Muscle of leg (tissue), 3 donors: ENCODE measurements at regions not wholly inside any gene's neighbourhood (a gene's known extent, or its start where the extent isn't known, plus 50 kb on each side); places are given as distances from the start of the nearest gene placed in this dataset.

Experiments used
- DNase-seq: peaks from one replicate; pipeline ENCODE4 v3.0.0; 2013
- H3K27ac ChIP-seq: one replicate; pipeline ENCODE4 v1.5.1; 2013; ENCODE audit warnings: mild to moderate bottlenecking, low read length, control low read depth
- H3K27me3 ChIP-seq: one replicate; pipeline ENCODE4 v1.6.1; 2013; ENCODE audit warnings: low read length; ENCODE audit not compliant: control insufficient read depth, insufficient read depth
- H3K36me3 ChIP-seq: one replicate; pipeline ENCODE4 v1.6.1; 2013; ENCODE audit warnings: low read length; ENCODE audit not compliant: control insufficient read depth, insufficient read depth
- H3K4me1 ChIP-seq: one replicate; pipeline ENCODE4 v1.6.1; 2013; ENCODE audit warnings: low read length; ENCODE audit not compliant: control insufficient read depth, insufficient read depth
- H3K4me3 ChIP-seq: one replicate; pipeline ENCODE4 v1.5.1; 2013; ENCODE audit warnings: low read length, control low read depth
- H3K9me3 ChIP-seq: replicated peaks from 2 replicates; pipeline ENCODE4 v1.6.1; 2013; ENCODE audit warnings: low read depth, low read length; ENCODE audit not compliant: control insufficient read depth
- WGBS: methylation state at CpG from one replicate; pipeline ENCODE4 v1.1.5; 2013; ENCODE audit warnings: missing lambda C conversion rate; ENCODE audit not compliant: insufficient coverage; 5-methylcytosine and 5-hydroxymethylcytosine counted together

DNA sequence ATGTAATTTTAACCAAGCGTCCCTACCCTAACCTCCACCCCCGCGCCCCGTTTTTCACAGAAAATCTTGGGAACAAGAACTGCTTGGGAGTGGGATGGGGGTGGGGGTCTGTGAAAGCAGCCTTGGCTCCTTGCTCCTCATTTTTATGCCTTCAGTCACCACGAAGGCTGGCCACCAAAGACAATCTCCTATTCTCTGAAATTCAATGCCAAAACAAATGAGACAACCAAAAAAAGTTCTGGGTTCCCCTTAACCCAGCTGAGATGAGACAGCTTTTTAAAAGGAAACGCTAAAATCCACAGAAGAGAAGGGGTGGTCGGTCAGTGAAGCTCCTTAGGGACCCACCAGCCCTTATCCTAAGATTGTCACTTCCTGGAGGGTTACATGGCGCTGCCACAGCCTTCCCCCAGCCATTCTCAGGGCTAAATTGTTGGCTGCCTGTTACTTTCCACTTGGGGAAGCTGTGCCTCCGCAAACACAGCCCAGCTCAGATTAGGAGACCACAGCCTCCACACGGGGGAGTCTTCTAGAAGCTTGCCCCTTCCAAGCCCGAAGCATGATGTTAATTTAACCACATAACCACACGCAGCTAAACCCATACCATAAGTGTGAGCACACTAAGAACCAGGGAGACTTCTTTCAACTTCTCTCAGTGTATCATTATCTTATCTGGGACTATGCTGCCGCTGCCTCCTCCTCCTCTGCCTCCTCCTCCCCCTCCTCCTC, 136.3 kb downstream of the FOXD1 start:
- Histone ChIP-seq H3K36me3 (no peaks in the 10 kb centered on the region), H3K4me3 (no peak overlapping the region), H3K27ac (no peak overlapping the region), H3K9me3 (no peaks in the 10 kb centered on the region), H3K4me1 (peaks cover 15% of the 10 kb centered on the region), H3K27me3 (peaks cover 62% of the 10 kb centered on the region)
- WGBS = 14% methylated on average over 8 of the region's 13 CpGs
- DNase-seq = peak; percentile 74

DNA sequence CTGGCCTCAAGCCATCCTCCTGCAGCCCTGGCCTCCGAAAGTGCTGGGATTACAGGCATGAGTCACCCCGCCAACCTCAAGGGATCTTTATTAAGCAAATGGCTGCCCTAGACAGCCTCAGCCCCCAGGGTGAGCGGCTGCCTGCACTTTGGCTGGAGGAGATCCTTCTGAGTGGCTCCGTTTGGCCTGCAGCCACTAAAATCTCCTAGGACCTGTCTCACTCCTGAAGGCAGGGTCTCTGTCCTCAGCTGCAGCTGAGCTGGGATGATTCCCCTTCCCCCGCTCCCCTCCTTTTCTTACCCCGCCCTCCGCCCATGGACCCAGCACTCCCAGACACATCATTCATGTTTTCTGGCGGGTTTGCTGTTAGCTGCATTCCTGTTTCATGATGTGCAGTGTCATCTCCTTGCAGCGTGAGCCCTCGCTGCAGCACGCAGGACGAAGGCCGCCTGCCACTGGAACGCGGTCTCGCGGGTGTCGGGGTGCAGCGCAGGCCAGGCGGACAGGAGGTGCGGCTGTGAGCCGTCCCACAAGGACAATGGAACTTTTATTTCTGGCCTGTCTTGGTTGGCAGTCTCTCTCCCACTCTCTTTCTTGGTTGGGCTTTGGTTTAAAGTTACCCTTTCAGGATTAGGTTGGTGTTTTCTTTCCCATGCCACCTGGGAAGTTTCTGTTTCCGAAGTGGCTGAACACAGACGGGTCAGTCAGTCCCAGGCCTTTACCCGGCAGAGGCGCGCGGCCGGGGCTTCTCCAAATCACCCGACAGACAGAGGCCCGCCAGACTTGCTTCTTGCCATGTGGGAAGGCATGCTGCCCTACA, 137.1 kb downstream of the FOXD1 start:
- Histone ChIP-seq H3K27me3 (peaks cover 65% of the 10 kb centered on the region), H3K9me3 (no peaks in the 10 kb centered on the region), H3K4me3 (no peak overlapping the region), H3K36me3 (no peaks in the 10 kb centered on the region), H3K4me1 (peaks cover 15% of the 10 kb centered on the region), H3K27ac (no peak overlapping the region)
- WGBS = 4% methylated on average over 22 of the region's 31 CpGs
- peak; percentile 82 for DNase-seq

DNA sequence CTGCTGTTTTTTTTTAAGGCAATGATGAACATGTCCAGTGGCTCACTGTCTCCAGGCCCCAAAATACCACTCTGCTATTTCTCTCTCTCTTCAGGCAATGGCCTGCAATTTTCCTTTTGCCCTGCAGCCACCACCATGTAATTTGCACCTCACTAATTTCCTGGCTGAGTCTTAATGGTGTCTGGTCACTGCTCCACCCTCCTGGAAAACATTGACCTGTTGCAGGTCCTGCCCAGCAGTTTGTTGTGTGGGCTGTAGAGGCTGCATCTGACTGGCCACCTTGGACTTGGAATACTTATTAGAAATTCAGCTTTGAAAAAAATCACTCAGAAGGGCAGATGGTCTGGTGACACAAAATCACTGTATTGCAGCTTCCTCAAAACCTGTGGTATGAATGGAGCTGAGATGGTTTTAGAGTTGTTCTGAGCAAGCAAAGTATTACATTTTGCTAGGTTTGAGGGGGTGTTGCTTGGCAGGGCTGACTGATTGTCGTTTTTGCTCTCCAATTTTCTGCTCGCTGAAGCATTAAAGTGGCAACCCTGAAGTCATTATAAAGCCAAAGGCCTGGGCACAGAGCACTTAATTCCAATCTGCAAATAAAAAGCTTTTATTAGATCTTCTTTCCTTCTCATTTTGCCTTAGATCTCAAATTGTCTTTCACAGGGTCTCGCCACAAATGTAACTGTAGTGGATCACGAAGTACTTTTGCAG, 134.8 kb downstream of the TMEM174 start:
- Histone ChIP-seq H3K27me3 (peaks cover 89% of the 10 kb centered on the region), H3K4me3 (no peak overlapping the region), H3K36me3 (no peaks in the 10 kb centered on the region), H3K9me3 (no peaks in the 10 kb centered on the region), H3K27ac (no peak overlapping the region), H3K4me1 (peaks cover 23% of the 10 kb centered on the region)
- WGBS = no CpG with 5 or more reads among the region's 4 CpGs
- no peak for DNase-seq

DNA sequence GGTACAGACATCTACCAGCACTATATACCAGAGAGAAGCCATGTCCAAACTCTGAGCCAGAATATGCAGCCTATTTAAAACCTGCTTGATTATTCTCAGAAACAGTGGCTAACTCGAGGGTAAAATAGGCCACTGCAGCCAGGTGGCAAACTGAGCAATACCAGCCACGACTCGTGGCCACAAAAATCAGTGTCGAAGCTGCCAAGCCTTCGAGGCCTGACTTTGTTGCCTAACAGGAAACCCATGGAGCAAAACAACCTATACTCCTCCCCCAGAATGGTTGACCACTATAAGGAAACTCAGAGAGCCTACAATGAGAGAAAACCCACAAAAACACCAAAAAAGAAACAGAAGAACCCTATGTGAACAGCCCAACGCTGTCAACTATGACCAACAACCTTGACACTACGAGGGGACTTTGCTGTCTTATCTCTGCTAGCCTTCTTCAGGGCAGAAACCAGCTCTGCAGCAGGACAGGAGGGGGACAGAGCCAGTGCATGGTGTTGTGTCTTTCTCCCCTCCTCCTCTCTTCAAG, 133.8 kb downstream of the TMEM174 start:
- H3K4me1 ChIP-seq = peaks cover 18% of the 10 kb centered on the region
- WGBS = 85% methylated on average over 6 of the region's 7 CpGs

DNA sequence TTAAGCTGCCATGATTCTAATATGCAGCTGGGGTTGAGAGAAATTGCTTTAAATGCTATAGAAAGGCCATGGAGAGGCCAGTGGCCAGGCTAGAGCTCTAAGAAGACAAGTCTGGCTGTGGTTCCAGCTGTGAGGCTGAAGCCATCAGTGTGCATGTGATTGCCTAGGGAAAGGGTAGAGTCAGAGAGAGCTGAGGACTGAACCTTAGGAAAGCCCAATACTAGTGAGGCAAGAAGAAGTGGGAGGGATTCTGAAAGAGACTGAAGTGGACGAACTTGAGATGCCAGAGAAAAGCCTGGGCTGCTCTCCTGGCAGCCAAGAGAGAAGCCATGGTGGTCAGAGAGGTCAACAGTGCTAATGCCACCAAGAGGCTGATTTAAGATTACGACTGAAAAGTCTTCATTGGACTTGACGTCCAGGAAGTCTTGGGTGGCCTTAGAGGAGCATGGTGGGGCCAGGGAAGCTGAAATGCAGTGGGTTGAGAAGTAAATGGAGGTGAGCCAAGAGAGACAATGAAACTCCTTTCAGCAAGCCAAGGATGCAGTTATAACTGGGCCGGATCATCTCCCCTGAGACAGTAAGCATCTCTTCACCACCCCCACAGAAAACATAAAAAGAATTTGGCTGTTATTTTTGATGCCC, 133.2 kb downstream of the TMEM174 start:
- Histone ChIP-seq H3K9me3 (no peaks in the 10 kb centered on the region), H3K4me3 (no peak overlapping the region), H3K4me1 (peaks cover 13% of the 10 kb centered on the region), H3K36me3 (no peaks in the 10 kb centered on the region), H3K27ac (no peak overlapping the region), H3K27me3 (peaks cover 89% of the 10 kb centered on the region)
- 54% methylated on average over 1 of the region's 4 CpGs for WGBS
- DNase-seq = no peak

More for the DNA sequence above, 133.8 kb downstream of the TMEM174 start:
- Histone ChIP-seq H3K27ac (no peak overlapping the region), H3K27me3 (peaks cover 89% of the 10 kb centered on the region), H3K4me3 (no peak overlapping the region), H3K9me3 (no peaks in the 10 kb centered on the region), H3K36me3 (no peaks in the 10 kb centered on the region)
- DNase-seq = no peak

DNA sequence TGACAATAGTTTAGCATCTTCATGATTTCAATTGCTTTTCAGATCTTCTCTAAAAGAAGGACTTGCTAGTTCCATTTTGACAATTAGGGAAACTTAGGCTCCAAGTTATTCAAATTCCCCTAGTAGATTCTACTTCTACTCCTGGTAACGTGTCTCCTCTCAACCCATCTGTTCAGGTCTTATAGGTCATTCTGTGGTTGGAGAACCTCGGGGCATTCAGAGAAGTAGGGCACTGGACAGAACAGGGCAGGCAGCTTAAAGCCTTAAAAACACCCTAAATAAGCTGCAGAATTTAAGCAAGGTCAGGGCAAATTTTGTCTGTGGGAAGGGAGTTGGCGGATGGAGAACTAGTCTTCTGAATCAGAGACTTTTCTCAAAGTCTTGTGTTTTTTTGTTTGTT, 132.4 kb downstream of the TMEM174 start:
- H3K27me3 ChIP-seq = peaks cover 89% of the 10 kb centered on the region
- DNase-seq = no peak
- no peak overlapping the region for H3K4me3 ChIP-seq
- no peaks in the 10 kb centered on the region for H3K36me3 ChIP-seq
- H3K27ac ChIP-seq = no peak overlapping the region
- H3K4me1 ChIP-seq = peaks cover 10% of the 10 kb centered on the region
- H3K9me3 ChIP-seq = no peaks in the 10 kb centered on the region
- WGBS = 100% methylated on average over 1 of the region's 3 CpGs

DNA sequence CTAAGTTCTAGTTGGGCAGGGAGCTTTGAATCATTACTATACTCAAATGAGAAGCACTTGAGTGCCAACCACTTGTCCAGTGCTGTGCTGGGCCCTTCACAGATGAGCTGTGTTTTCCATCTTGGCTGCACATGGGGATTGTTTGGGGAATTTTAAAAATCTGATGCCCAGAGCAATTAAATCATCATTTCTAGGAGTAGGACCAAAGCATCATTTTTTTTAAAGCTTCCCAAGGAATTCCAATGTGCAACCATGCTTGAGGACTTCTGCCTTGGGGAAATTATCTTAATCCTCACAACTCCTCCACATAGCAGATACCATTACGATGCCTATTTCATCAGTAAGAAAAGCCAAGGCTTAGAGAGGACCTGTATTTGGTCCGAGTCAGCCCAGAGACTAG, 131.4 kb downstream of the TMEM174 start:
- Histone ChIP-seq H3K27ac (no peak overlapping the region), H3K4me3 (no peak overlapping the region), H3K27me3 (peaks cover 89% of the 10 kb centered on the region), H3K36me3 (no peaks in the 10 kb centered on the region), H3K4me1 (peaks cover 10% of the 10 kb centered on the region), H3K9me3 (no peaks in the 10 kb centered on the region)
- no CpG with 5 or more reads among the region's 2 CpGs for WGBS
- no peak for DNase-seq

DNA sequence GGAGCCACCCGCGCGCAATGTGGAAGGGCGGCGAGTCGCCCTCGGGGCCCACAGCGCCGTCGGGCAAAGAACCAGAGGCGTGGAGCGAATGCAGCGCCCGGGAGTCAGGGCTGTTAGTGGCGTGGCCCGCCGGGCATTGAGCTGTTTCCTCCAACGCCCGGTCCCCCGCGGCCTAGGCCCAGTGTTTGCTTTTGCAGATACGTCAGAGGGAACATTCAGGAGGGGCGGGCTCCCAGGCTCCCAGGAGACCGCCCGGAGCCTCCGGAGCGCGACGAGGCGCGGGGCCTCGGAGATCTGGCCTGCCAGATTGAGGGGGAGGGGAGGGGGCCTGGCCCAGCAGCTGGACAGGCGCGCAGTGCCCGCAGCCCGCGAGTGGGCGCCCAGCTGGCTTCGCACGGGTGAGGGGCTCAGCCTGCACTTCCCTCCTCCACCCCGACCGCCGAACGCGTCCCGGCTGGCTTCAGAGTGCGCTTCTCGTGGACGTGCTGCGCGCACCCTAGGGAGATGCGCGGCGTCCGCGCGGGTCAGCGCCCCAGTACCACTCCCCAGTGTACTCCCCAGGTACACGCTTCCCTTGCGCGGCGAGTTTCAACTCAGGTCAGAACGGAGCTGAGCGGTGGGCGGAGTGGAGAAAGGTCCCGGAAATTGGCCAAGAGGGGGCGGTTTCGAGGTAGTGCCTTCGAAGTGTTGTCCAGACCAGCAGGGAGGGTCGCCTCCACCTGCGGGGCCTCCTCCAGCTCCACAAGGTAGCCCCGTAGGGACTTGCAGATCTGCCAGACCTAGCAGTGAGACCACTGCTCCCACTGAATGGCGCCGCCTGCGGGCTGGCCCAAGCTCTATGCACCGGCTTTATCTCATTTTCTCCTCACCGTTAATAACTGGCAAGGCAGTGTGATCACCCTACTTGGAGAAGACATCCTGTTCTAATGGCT, 130.4 kb downstream of the TMEM174 start:
- 2% methylated on average over 76 of the region's 77 CpGs for WGBS
- H3K27me3 ChIP-seq = peaks cover 95% of the 10 kb centered on the region
- no peak for DNase-seq

DNA sequence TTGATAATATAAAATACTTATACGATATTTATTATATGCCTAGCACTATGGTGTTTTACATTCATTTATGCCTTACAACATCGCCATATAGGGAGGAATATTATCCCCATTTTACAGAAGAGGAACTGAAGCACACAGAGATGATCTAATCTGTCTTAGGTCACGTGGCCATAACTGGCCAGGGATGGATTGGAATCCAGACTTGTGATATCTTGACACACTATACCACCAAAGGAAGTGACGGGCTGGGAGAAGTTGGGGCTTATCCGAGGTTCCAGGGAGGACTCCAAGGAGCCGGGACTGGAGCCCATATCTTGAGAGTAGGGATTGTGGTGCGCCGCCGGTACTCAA, 129.8 kb downstream of the TMEM174 start:
- peaks cover 98% of the 10 kb centered on the region for H3K27me3 ChIP-seq
- H3K9me3 ChIP-seq = no peaks in the 10 kb centered on the region
- no peak for DNase-seq
- WGBS = 3% methylated on average over 4 of the region's 9 CpGs
- H3K4me3 ChIP-seq = no peak overlapping the region
- H3K36me3 ChIP-seq = no peaks in the 10 kb centered on the region
- H3K27ac ChIP-seq = no peak overlapping the region
- H3K4me1 ChIP-seq = peaks cover 18% of the 10 kb centered on the region

More for the DNA sequence above, 130.4 kb downstream of the TMEM174 start:
- no peaks in the 10 kb centered on the region for H3K9me3 ChIP-seq
- H3K4me3 ChIP-seq = no peak overlapping the region
- no peaks in the 10 kb centered on the region for H3K36me3 ChIP-seq
- H3K4me1 ChIP-seq = peaks cover 12% of the 10 kb centered on the region
- no peak overlapping the region for H3K27ac ChIP-seq
